DOHH2 (cell line): ENCODE measurements at regions not wholly inside any gene's neighbourhood (a gene's known extent, or its start where the extent isn't known, plus 50 kb on each side); places are given as distances from the start of the nearest gene placed in this dataset.

Source experiments
- EZH2phosphoT487 ChIP-seq: fragments of 200-600 bp; sonication (generic); IDR thresholded peaks from 2 replicates; pipeline ENCODE4 v1.6.1; 2017; ENCODE audit warnings: borderline replicate concordance, mild to moderate bottlenecking, antibody characterized with exemption, low read length, moderate library complexity, mixed read lengths
- TF ChIP-seq, protein P1 (sequence below): fragments of 200-600 bp; sonication (generic); IDR thresholded peaks from one replicate; pipeline ENCODE4 v1.5.1; 2014; ENCODE audit warnings: antibody characterized with exemption, mild to moderate bottlenecking, low read depth, low read length; ENCODE audit not compliant: poor library complexity, severe bottlenecking

DNA sequence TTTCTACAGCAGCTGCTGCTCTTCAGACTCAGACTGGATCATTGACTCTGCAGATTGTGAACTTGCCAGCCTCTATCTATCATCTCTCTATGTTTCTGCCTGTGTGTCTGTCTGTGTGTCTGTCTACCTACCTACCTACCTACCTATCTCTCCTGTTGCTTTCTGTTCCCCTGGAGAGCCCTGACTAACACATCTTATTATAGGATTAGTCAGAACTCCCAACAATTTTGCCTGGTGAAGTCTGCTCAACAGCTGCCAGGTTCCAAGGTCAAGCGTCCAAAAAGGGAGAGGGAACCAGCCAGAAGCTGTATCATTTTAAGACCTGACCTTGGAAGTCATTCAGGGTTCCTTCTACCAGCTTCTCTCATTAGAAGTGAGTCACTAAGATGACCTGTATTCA, 579.0 kb upstream of the DPP6 start:
- no peak for TF ChIP-seq EZH2phosphoT487
- TF ChIP-seq, protein P1, sequence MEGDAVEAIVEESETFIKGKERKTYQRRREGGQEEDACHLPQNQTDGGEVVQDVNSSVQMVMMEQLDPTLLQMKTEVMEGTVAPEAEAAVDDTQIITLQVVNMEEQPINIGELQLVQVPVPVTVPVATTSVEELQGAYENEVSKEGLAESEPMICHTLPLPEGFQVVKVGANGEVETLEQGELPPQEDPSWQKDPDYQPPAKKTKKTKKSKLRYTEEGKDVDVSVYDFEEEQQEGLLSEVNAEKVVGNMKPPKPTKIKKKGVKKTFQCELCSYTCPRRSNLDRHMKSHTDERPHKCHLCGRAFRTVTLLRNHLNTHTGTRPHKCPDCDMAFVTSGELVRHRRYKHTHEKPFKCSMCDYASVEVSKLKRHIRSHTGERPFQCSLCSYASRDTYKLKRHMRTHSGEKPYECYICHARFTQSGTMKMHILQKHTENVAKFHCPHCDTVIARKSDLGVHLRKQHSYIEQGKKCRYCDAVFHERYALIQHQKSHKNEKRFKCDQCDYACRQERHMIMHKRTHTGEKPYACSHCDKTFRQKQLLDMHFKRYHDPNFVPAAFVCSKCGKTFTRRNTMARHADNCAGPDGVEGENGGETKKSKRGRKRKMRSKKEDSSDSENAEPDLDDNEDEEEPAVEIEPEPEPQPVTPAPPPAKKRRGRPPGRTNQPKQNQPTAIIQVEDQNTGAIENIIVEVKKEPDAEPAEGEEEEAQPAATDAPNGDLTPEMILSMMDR, result no peak
